GM12878 (cell line): ENCODE measurements at regions not wholly inside any gene's neighbourhood (a gene's known extent, or its start where the extent isn't known, plus 50 kb on each side); places are given as distances from the start of the nearest gene placed in this dataset.
"Not testable (repeated sequence)": the region's sequence is repeated elsewhere in the genome, so short reads cannot be mapped to it uniquely, and the experiment has no call there.

Source experiments
- EED ChIP-seq: sonication (generic); IDR thresholded peaks from 2 replicates; pipeline ENCODE4 v1.6.1; 2016; ENCODE audit warnings: antibody characterized with exemption, low read depth
- HSF1 ChIP-seq: fragments of 150-350 bp; IDR thresholded peaks from 2 replicates; pipeline ENCODE4 v1.6.1; 2014; ENCODE audit warnings: mild to moderate bottlenecking, low read depth, low read length
- IRF5 ChIP-seq: fragments of 450-650 bp; IDR thresholded peaks from 2 replicates; pipeline ENCODE4 v1.6.1; 2017; ENCODE audit warnings: borderline replicate concordance
- POLR2A ChIP-seq: IDR thresholded peaks from 2 replicates; pipeline ENCODE4 v1.6.1; 2011; ENCODE audit warnings: low read depth, mild to moderate bottlenecking, low read length
- TCF12 ChIP-seq: IDR thresholded peaks from 2 replicates; pipeline ENCODE4 v1.6.1; 2011; ENCODE audit warnings: low read depth, mild to moderate bottlenecking, low read length
- USF2 ChIP-seq: IDR thresholded peaks from 2 replicates; pipeline ENCODE4 v1.6.1; 2011; ENCODE audit warnings: low read depth, low read length, improper control_type of control experiment, borderline replicate concordance

GRCh38 chr11:29445191-29445590 is 571.6 kb downstream of the KCNA4 start:
- TF ChIP-seq USF2, POLR2A, IRF5, TCF12, HSF1, EED: not testable (repeated sequence)
